Osteoblast (primary cell): ENCODE measurements at regions not wholly inside any gene's neighbourhood (a gene's known extent, or its start where the extent isn't known, plus 50 kb on each side); places are given as distances from the start of the nearest gene placed in this dataset.

Experiments used
- DNase-seq: peaks from one replicate; pipeline ENCODE4 v3.0.0; 2011; ENCODE audit warnings: low spot score, mixed read lengths; ENCODE audit not compliant: insufficient read length; ENCODE audit errors: missing footprints
- H2AFZ ChIP-seq: 2 replicates; pipeline ENCODE4 v1.6.0; 2011; ENCODE audit warnings: mild to moderate bottlenecking, low read length
- H3K27ac ChIP-seq: 2 replicates; pipeline ENCODE4 v1.5.1; 2011; ENCODE audit warnings: mild to moderate bottlenecking, low read depth, low read length, moderate library complexity
- H3K27me3 ChIP-seq: 2 replicates; pipeline ENCODE4 v1.6.0; 2012; ENCODE audit warnings: mild to moderate bottlenecking, control low read depth, inconsistent platforms, low read length, moderate library complexity; ENCODE audit not compliant: insufficient read depth
- H3K36me3 ChIP-seq: 2 replicates; pipeline ENCODE4 v1.5.1; 2011; ENCODE audit warnings: mild to moderate bottlenecking, low read length, control low read depth, moderate library complexity; ENCODE audit not compliant: insufficient read depth
- H3K4me1 ChIP-seq: 2 replicates; pipeline ENCODE4 v1.5.1; 2011; ENCODE audit warnings: mild to moderate bottlenecking, low read length, control low read depth, moderate library complexity; ENCODE audit not compliant: insufficient read depth
- H3K4me2 ChIP-seq: 2 replicates; pipeline ENCODE4 v1.6.0; 2011; ENCODE audit warnings: mild to moderate bottlenecking, low read length; ENCODE audit not compliant: insufficient read depth
- H3K4me3 ChIP-seq: fragments of 200-600 bp; sonication (generic); 3 replicates; pipeline ENCODE4 v1.5.1; 2012; ENCODE audit warnings: mild to moderate bottlenecking, low read length, inconsistent platforms; ENCODE audit not compliant: insufficient read depth
- H3K79me2 ChIP-seq: 2 replicates; pipeline ENCODE4 v1.6.0; 2012; ENCODE audit warnings: mild to moderate bottlenecking, low read length, control low read depth, inconsistent platforms; ENCODE audit not compliant: insufficient read depth
- H3K9me3 ChIP-seq: 2 replicates; pipeline ENCODE4 v1.5.1; 2011; ENCODE audit warnings: low read depth, low read length, control low read depth
- H4K20me1 ChIP-seq: 2 replicates; pipeline ENCODE4 v1.6.0; 2012; ENCODE audit warnings: mild to moderate bottlenecking, low read length, control low read depth; ENCODE audit not compliant: insufficient read depth
- CTCF ChIP-seq: IDR thresholded peaks from 2 replicates; pipeline ENCODE4 v1.5.1; 2011; ENCODE audit warnings: mild to moderate bottlenecking, low read depth, low read length, moderate library complexity; ENCODE audit errors: extremely low read depth

- Histone ChIP-seq H3K36me3 (no peaks in the 10 kb centered on the region), H4K20me1 (no peaks in the 10 kb centered on the region), H3K27ac (no peak overlapping the region), H3K4me3 (no peak overlapping the region), H3K79me2 (no peaks in the 10 kb centered on the region), H3K9me3 (no peaks in the 10 kb centered on the region), H3K27me3 (no peaks in the 10 kb centered on the region), H2AFZ (no peak overlapping the region), H3K4me2 (no peak overlapping the region), H3K4me1 (no peaks in the 10 kb centered on the region)
- TF ChIP-seq CTCF, result no peak
- DNase-seq, result peak; percentile 44
These were observed 87.9 kb upstream of the MAMDC2 start for GRCh38 chr9:69955536-69956355.

- Histone ChIP-seq H2AFZ (no peak overlapping the region), H3K4me2 (no peak overlapping the region), H3K27ac (no peak overlapping the region), H3K4me3 (no peak overlapping the region), H4K20me1 (no peaks in the 10 kb centered on the region), H3K36me3 (no peaks in the 10 kb centered on the region), H3K4me1 (peaks cover 18% of the 10 kb centered on the region), H3K79me2 (no peaks in the 10 kb centered on the region), H3K27me3 (no peaks in the 10 kb centered on the region), H3K9me3 (no peaks in the 10 kb centered on the region)
- TF ChIP-seq CTCF, result no peak
- DNase-seq, result peak; percentile 26
These were observed 81.8 kb upstream of the MAMDC2 start for GRCh38 chr9:69961843-69962242.

- no peak for TF ChIP-seq CTCF
- no peaks in the 10 kb centered on the region for H3K9me3 ChIP-seq
- H3K27me3 ChIP-seq, result no peaks in the 10 kb centered on the region
- H3K4me2 ChIP-seq, result peak overlapping the region; percentile 32
- no peak overlapping the region for H3K27ac ChIP-seq
- H3K36me3 ChIP-seq, result no peaks in the 10 kb centered on the region
- no peak for DNase-seq
- H2AFZ ChIP-seq, result peak overlapping the region; percentile 70
- no peak overlapping the region for H3K4me3 ChIP-seq
- H3K79me2 ChIP-seq, result no peaks in the 10 kb centered on the region
- no peaks in the 10 kb centered on the region for H4K20me1 ChIP-seq
- H3K4me1 ChIP-seq, result peaks cover 18% of the 10 kb centered on the region
These were observed 79.8 kb upstream of the MAMDC2 start for GRCh38 chr9:69963803-69964202.

- Histone ChIP-seq H3K36me3 (no peaks in the 10 kb centered on the region), H3K4me3 (no peak overlapping the region), H3K9me3 (no peaks in the 10 kb centered on the region), H3K79me2 (no peaks in the 10 kb centered on the region), H3K27me3 (no peaks in the 10 kb centered on the region), H3K4me2 (peak overlapping the region; percentile 32), H3K27ac (no peak overlapping the region), H2AFZ (peak overlapping the region; percentile 70), H3K4me1 (peaks cover 18% of the 10 kb centered on the region), H4K20me1 (no peaks in the 10 kb centered on the region)
- no peak for TF ChIP-seq CTCF
- DNase-seq, result no peak
These were observed 79.2 kb upstream of the MAMDC2 start for GRCh38 chr9:69964446-69964845.
